M059J (cell line): ENCODE measurements at regions not wholly inside any gene's neighbourhood (a gene's known extent, or its start where the extent isn't known, plus 50 kb on each side); places are given as distances from the start of the nearest gene placed in this dataset.
"Not testable (repeated sequence)": the region's sequence is repeated elsewhere in the genome, so short reads cannot be mapped to it uniquely, and the experiment has no call there.

Experiments used
- DNase-seq: peaks from one replicate; pipeline ENCODE4 v3.0.0-alpha.2; 2012; ENCODE audit warnings: low read depth

GRCh38 chr2:164024396-164024795, 288.6 kb upstream of the FIGN start:
- no peak for DNase-seq

- no peak for DNase-seq
These were observed 288.1 kb upstream of the FIGN start for GRCh38 chr2:164023896-164024295.

- DNase-seq: peak; percentile 3
These were observed 279.7 kb upstream of the FIGN start for GRCh38 chr2:164015328-164016123.

- DNase-seq: no peak
These were observed 279.0 kb upstream of the FIGN start for GRCh38 chr2:164014791-164015190.

GRCh38 chr2:164014068-164014731, 278.4 kb upstream of the FIGN start:
- peak; percentile 14 for DNase-seq

- no peak for DNase-seq
These were observed 276.8 kb upstream of the FIGN start for GRCh38 chr2:164012581-164012980.

- no peak for DNase-seq
These were observed 274.0 kb upstream of the FIGN start for GRCh38 chr2:164009756-164010337.

GRCh38 chr2:164008752-164009151, 272.9 kb upstream of the FIGN start:
- DNase-seq: no peak

- no peak for DNase-seq
These were observed 270.9 kb upstream of the FIGN start for GRCh38 chr2:164006704-164007103.

- DNase-seq: peak; percentile 9
These were observed 264.4 kb upstream of the FIGN start for GRCh38 chr2:164000176-164000575.

GRCh38 chr2:163997466-163997865, 261.7 kb upstream of the FIGN start:
- no peak for DNase-seq

- no peak for DNase-seq
These were observed 254.7 kb upstream of the FIGN start for GRCh38 chr2:163990541-163990940.

GRCh38 chr2:163990101-163990500, 254.3 kb upstream of the FIGN start:
- DNase-seq: no peak

- no peak for DNase-seq
These were observed 251.6 kb upstream of the FIGN start for GRCh38 chr2:163987175-163987940.

- no peak for DNase-seq
These were observed 249.2 kb upstream of the FIGN start for GRCh38 chr2:163984986-163985385.

- no peak for DNase-seq
These were observed 248.1 kb upstream of the FIGN start for GRCh38 chr2:163983911-163984310.

- no peak for DNase-seq
These were observed 247.1 kb upstream of the FIGN start for GRCh38 chr2:163982938-163983337.

- DNase-seq: no peak
These were observed 239.0 kb upstream of the FIGN start for GRCh38 chr2:163974766-163975165.

- DNase-seq: no peak
These were observed 234.4 kb upstream of the FIGN start for GRCh38 chr2:163970058-163970813.

GRCh38 chr2:163964278-163964677, 228.5 kb upstream of the FIGN start:
- DNase-seq: not testable (repeated sequence)

- no peak for DNase-seq
These were observed 217.6 kb upstream of the FIGN start for GRCh38 chr2:163953390-163953907.
